ENCODE measurements at regions not wholly inside any gene's neighbourhood (a gene's known extent, or its start where the extent isn't known, plus 50 kb on each side); places are given as distances from the start of the nearest gene placed in this dataset.

GRCh38 chr13:69649063-69649392, 458.6 kb upstream of the ATXN8OS start:
- no peaks in the 10 kb centered on the region for H3K4me1 Mint-ChIP-seq
- H3K4me3 Mint-ChIP-seq: no peak overlapping the region
- TF ChIP-seq, protein P1, sequence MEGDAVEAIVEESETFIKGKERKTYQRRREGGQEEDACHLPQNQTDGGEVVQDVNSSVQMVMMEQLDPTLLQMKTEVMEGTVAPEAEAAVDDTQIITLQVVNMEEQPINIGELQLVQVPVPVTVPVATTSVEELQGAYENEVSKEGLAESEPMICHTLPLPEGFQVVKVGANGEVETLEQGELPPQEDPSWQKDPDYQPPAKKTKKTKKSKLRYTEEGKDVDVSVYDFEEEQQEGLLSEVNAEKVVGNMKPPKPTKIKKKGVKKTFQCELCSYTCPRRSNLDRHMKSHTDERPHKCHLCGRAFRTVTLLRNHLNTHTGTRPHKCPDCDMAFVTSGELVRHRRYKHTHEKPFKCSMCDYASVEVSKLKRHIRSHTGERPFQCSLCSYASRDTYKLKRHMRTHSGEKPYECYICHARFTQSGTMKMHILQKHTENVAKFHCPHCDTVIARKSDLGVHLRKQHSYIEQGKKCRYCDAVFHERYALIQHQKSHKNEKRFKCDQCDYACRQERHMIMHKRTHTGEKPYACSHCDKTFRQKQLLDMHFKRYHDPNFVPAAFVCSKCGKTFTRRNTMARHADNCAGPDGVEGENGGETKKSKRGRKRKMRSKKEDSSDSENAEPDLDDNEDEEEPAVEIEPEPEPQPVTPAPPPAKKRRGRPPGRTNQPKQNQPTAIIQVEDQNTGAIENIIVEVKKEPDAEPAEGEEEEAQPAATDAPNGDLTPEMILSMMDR (IDR thresholded peaks at IDR 0.05; ENCODE audit: unreplicated experiment in 3 of 3): no peak
- H3K36me3 Mint-ChIP-seq (ENCODE audit: low read depth): no peaks in the 10 kb centered on the region
- no peaks in the 10 kb centered on the region for H3K9me3 Mint-ChIP-seq
- H3K27ac Mint-ChIP-seq: no peak overlapping the region
- H3K27me3 Mint-ChIP-seq (ENCODE audit: low read depth): no peaks in the 10 kb centered on the region

DNA sequence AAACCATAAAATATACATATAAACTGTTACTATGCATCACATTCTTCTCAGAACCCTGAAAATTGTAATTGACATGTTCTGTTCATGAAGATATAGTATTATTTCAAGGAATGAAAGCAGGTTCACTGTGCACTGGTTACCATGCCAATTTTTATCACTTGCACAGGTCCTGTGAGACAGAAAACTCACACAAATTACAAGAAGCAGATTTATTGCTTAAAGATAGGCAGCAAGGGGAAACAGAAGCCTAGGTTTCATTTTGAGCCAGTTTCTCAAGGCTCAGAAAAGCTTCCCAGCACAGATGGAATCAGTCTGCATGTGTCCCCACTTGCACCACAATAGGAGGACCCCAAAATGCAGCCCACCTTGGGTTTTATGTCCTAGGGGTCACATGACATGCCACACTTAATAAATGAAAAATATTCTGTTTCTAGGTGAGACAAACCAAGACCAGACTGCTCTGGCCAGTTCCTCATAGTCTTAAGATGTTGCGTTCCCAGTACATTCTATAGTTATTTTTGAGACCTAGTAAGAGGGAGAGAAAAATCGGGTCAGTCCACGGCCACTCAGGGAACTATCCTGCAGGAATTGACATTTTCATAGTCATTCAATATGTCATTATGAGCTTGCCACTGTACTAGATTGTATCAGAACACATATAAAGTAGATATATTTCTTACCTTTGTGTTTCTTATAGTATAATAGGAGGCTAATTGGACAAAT, 459.1 kb upstream of the ATXN8OS start:
- no peak overlapping the region for H3K4me3 Mint-ChIP-seq
- no peaks in the 10 kb centered on the region for H3K36me3 Mint-ChIP-seq (ENCODE audit: low read depth)
- TF ChIP-seq, protein P1 (IDR thresholded peaks at IDR 0.05; ENCODE audit: unreplicated experiment in 3 of 3): no peak
- H3K9me3 Mint-ChIP-seq: no peaks in the 10 kb centered on the region
- no peaks in the 10 kb centered on the region for H3K27me3 Mint-ChIP-seq (ENCODE audit: low read depth)
- no peaks in the 10 kb centered on the region for H3K4me1 Mint-ChIP-seq
- H3K27ac Mint-ChIP-seq: no peak overlapping the region

GRCh38 chr13:69644447-69644846, 463.2 kb upstream of the ATXN8OS start:
- TF ChIP-seq, protein P1 (IDR thresholded peaks at IDR 0.05; ENCODE audit: unreplicated experiment in 3 of 3): no peak

GRCh38 chr13:69641773-69642172, 465.9 kb upstream of the ATXN8OS start:
- TF ChIP-seq, protein P1 (IDR thresholded peaks at IDR 0.05; ENCODE audit: unreplicated experiment in 3 of 3): no peak
- Mint-ChIP-seq H3K36me3 (ENCODE audit: low read depth) (no peaks in the 10 kb centered on the region), H3K27me3 (ENCODE audit: low read depth) (peaks cover 3% of the 10 kb centered on the region), H3K4me1 (no peaks in the 10 kb centered on the region), H3K9me3 (peaks cover 7% of the 10 kb centered on the region), H3K27ac (no peak overlapping the region), H3K4me3 (no peak overlapping the region)

More at GRCh38 chr13:69644447-69644846, 463.2 kb upstream of the ATXN8OS start:
- Mint-ChIP-seq H3K4me1 (no peaks in the 10 kb centered on the region), H3K27me3 (ENCODE audit: low read depth) (no peaks in the 10 kb centered on the region), H3K4me3 (no peak overlapping the region), H3K27ac (no peak overlapping the region), H3K9me3 (peaks cover 2% of the 10 kb centered on the region), H3K36me3 (ENCODE audit: low read depth) (no peaks in the 10 kb centered on the region)

- Mint-ChIP-seq H3K4me1 (no peaks in the 10 kb centered on the region), H3K27me3 (ENCODE audit: low read depth) (no peaks in the 10 kb centered on the region), H3K9me3 (peaks cover 5% of the 10 kb centered on the region), H3K27ac (no peak overlapping the region), H3K36me3 (ENCODE audit: low read depth) (no peaks in the 10 kb centered on the region), H3K4me3 (no peak overlapping the region)
- TF ChIP-seq, protein P1 (IDR thresholded peaks at IDR 0.05; ENCODE audit: unreplicated experiment in 3 of 3): no peak
These were observed 474.6 kb upstream of the ATXN8OS start for GRCh38 chr13:69633044-69633443.

DNA sequence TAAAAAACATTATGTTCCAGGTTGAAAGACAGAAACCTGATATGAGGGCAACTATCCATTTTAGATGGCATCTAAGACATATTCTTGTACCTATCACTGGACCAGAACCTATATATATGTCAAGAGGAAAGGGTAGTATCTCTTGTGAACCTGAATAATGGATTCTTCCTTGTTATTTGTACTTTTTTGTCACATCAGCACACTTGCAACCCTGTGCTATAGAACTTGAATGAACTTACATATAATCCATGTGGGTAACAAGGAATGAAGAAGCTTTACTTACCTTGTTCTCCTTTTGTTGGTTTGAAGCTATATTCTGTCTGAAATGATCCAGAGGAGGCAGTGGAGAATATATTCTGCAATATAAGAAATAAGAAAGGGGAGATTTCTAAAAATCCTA, 483.7 kb upstream of the ATXN8OS start:
- Mint-ChIP-seq H3K27me3 (ENCODE audit: low read depth) (no peaks in the 10 kb centered on the region), H3K4me1 (no peaks in the 10 kb centered on the region), H3K27ac (no peak overlapping the region), H3K4me3 (no peak overlapping the region), H3K36me3 (ENCODE audit: low read depth) (no peaks in the 10 kb centered on the region), H3K9me3 (peaks cover 2% of the 10 kb centered on the region)
- TF ChIP-seq, protein P1 (IDR thresholded peaks at IDR 0.05; ENCODE audit: unreplicated experiment in 3 of 3): no peak

Measured in nephron (organoid).